K562 (cell line): ENCODE measurements at regions not wholly inside any gene's neighbourhood (a gene's known extent, or its start where the extent isn't known, plus 50 kb on each side); places are given as distances from the start of the nearest gene placed in this dataset.
A peak's percentile ranks its signal among the peaks of the same experiment; 100 is the strongest.

Experiments
- ATAC-seq: fragments of 200-7000 bp; cut with Tn5 transposase; 3 replicates; pipeline ENCODE4 v1.9.1; 2020; ENCODE audit warnings: moderate library complexity
- BruUV-seq: library from RNA; stranded (reverse); fragments of 400-500 nt; replicated peaks from 2 replicates; lab custom pipeline; 2021; lab: Mats Ljungman, UMichigan
- CTCF ChIA-PET: fragments of 300-600 bp; formaldehyde crosslinking; extraction: SDS; loops from one replicate; lab custom pipeline; 2021; ENCODE audit warnings: low intra/inter-chr PET ratio; lab: Yijun Ruan, JAX
- POLR2A ChIA-PET: fragments of 300-600, 350-650 bp; sonication (Branson Sonifier 250); formaldehyde crosslinking; extraction: SDS; loops from one replicate; lab custom pipeline; 2021; ENCODE audit warnings: antibody characterized with exemption, inconsistent platforms; lab: Yijun Ruan, JAX
- DNase-seq, 4 experiments: peaks; one replicate each; pipeline versions ENCODE4 v3.0.0 to v3.0.0-alpha.2; 2011 to 2018; ENCODE audit warnings: low spot score in 3 of 4, mixed read lengths in 3 of 4; ENCODE audit errors: extremely low read depth in 1 of 4
- FAIRE-seq: peaks from 2 replicates; lab custom pipeline; 2011; peaks lifted over from hg19 to GRCh38; lab: Jason Lieb, UNC
- H2AFZ ChIP-seq: 2 replicates; pipeline ENCODE4 v1.6.0; 2011; ENCODE audit warnings: low read depth, low read length, control low read depth, inconsistent platforms
- H3K27ac ChIP-seq: fragments of 200-600 bp; 3 replicates; pipeline ENCODE4 v1.8.0; 2011; ENCODE audit warnings: low read depth, mild to moderate bottlenecking, control low read depth, inconsistent platforms, low read length, moderate library complexity, mixed read lengths; ENCODE audit errors: extremely low read depth
- H3K27me3 ChIP-seq, 2 experiments: fragments of 300-600 bp in 1 of 2; 2 replicates in 1 of 2; 3 replicates in 1 of 2; pipeline versions ENCODE4 v1.6.0 to v1.8.0; 2011; ENCODE audit warnings: inconsistent platforms in 2 of 2, low read length in 2 of 2, mild to moderate bottlenecking in 1 of 2, mixed read lengths in 1 of 2, moderate library complexity in 1 of 2; ENCODE audit not compliant: control insufficient read depth in 2 of 2, insufficient read depth in 2 of 2
- H3K36me3 ChIP-seq: fragments of 300-600 bp; 3 replicates; pipeline ENCODE4 v1.8.0; 2011; ENCODE audit warnings: mild to moderate bottlenecking, low read length, inconsistent platforms; ENCODE audit not compliant: control insufficient read depth, insufficient read depth
- H3K4me1 ChIP-seq, 2 experiments: fragments of 200-600 bp in 1 of 2; replicated peaks in 1 of 2; 2 replicates in 1 of 2; 3 replicates in 1 of 2; pipeline versions ENCODE4 v1.5.1 to v1.8.0; 2011; ENCODE audit warnings: inconsistent platforms in 2 of 2, low read length in 2 of 2, mild to moderate bottlenecking in 1 of 2, mixed read lengths in 1 of 2, moderate library complexity in 1 of 2; ENCODE audit not compliant: control insufficient read depth in 2 of 2, insufficient read depth in 2 of 2
- H3K4me2 ChIP-seq: 2 replicates; pipeline ENCODE4 v1.6.1; 2011; ENCODE audit warnings: low read length, control low read depth, inconsistent platforms, mixed read lengths; ENCODE audit not compliant: insufficient read depth
- H3K4me3 ChIP-seq: fragments of 200-600 bp; sonication (generic), shearing (Covaris generic); 2 replicates; pipeline ENCODE4 v1.5.1; 2016; ENCODE audit warnings: control low read depth, inconsistent platforms
- H3K79me2 ChIP-seq: fragments of 200-600 bp; 3 replicates; pipeline ENCODE4 v1.8.0; 2011; ENCODE audit warnings: low read length, inconsistent platforms; ENCODE audit not compliant: control insufficient read depth, insufficient read depth
- H3K9ac ChIP-seq, 2 experiments: 2 replicates each; pipeline versions ENCODE4 v1.6.0 to v1.6.1; 2011; ENCODE audit warnings: low read depth in 2 of 2, low read length in 2 of 2, control low read depth in 1 of 2, inconsistent platforms in 1 of 2, mild to moderate bottlenecking in 1 of 2, mixed read lengths in 1 of 2; ENCODE audit not compliant: insufficient read depth in 1 of 2
- H3K9me1 ChIP-seq: one replicate; pipeline ENCODE4 v1.6.0; 2011; ENCODE audit warnings: inconsistent platforms, mild to moderate bottlenecking, low read length, moderate library complexity; ENCODE audit not compliant: control insufficient read depth, insufficient read depth
- H3K9me3 ChIP-seq: replicated peaks from 2 replicates; pipeline ENCODE4 v1.5.1; 2011; ENCODE audit warnings: low read depth, low read length, inconsistent platforms; ENCODE audit not compliant: control insufficient read depth, insufficient read depth
- H4K20me1 ChIP-seq: replicated peaks from 2 replicates; pipeline ENCODE4 v1.6.1; 2011; ENCODE audit warnings: low read length, inconsistent platforms, mixed read lengths; ENCODE audit not compliant: control insufficient read depth, insufficient read depth
- BCOR ChIP-seq: fragments of 450-650 bp; IDR thresholded peaks from 2 replicates; pipeline ENCODE4 v1.6.1; 2016
- FOSL1 ChIP-seq: fragments of 200-800 bp; sonication (Bioruptor generic); conservative IDR thresholded peaks from 2 replicates; pipeline ENCODE4 v1.6.1; 2016; ENCODE audit warnings: missing genetic modification characterization, missing compliant biosample characterization
- HCFC1 ChIP-seq: IDR thresholded peaks from 2 replicates; pipeline ENCODE4 v1.6.1; 2012; ENCODE audit warnings: low read depth, low read length, improper control_type of control experiment
- HDAC2 ChIP-seq: fragments of 450-650 bp; IDR thresholded peaks from 2 replicates; pipeline ENCODE4 v1.6.1; 2016; ENCODE audit warnings: mild to moderate bottlenecking
- IFI16 ChIP-seq: fragments of 250-450 bp; sonication (Bioruptor Pico); IDR thresholded peaks from 2 replicates; pipeline ENCODE4 v2.1.2; 2022; ENCODE audit warnings: mild to moderate bottlenecking, inconsistent platforms
- KAT7 ChIP-seq: sonication (generic); formaldehyde crosslinking; IDR thresholded peaks from 2 replicates; pipeline ENCODE4 v1.8.0; 2022; ENCODE audit warnings: missing genetic modification reagents, mild to moderate bottlenecking, borderline replicate concordance
- KDM1A ChIP-seq, 2 experiments: fragments of 450-650 bp; IDR thresholded peaks; 2 replicates each; pipeline ENCODE4 v1.6.1; 2016; ENCODE audit warnings: mild to moderate bottlenecking in 2 of 2
- MIER1 ChIP-seq: fragments of 450-650 bp; IDR thresholded peaks from 2 replicates; pipeline ENCODE4 v1.6.1; 2016; ENCODE audit warnings: antibody characterized with exemption, mild to moderate bottlenecking, low read depth
- NFE2 ChIP-seq: IDR thresholded peaks from 2 replicates; pipeline ENCODE4 v1.6.1; 2014; ENCODE audit warnings: antibody characterized with exemption, low read depth
- NR2C2 ChIP-seq, 2 experiments: fragments of 200-800 bp in 1 of 2; sonication (Bioruptor generic) in 1 of 2; sonication (generic) in 1 of 2; formaldehyde crosslinking in 1 of 2; IDR thresholded peaks; 2 replicates each; pipeline versions ENCODE4 v1.6.1 to v1.8.0; 2016 to 2022; ENCODE audit warnings: mild to moderate bottlenecking in 1 of 2, missing compliant biosample characterization in 1 of 2, missing genetic modification characterization in 1 of 2, missing genetic modification reagents in 1 of 2
- PCBP2 ChIP-seq: fragments of 200-400 bp; formaldehyde crosslinking; IDR thresholded peaks from 2 replicates; pipeline ENCODE4 v1.6.1; 2018; ENCODE audit warnings: low read length, low read depth, mild to moderate bottlenecking, moderate library complexity; ENCODE audit not compliant: poor library complexity, severe bottlenecking
- RBM25 ChIP-seq: fragments of 200-400 bp; formaldehyde crosslinking; IDR thresholded peaks from 2 replicates; pipeline ENCODE4 v1.6.1; 2018; ENCODE audit warnings: low read length, low read depth, moderate library complexity; ENCODE audit not compliant: severe bottlenecking
- RFX7 ChIP-seq: fragments of 250-450 bp; sonication (Bioruptor Pico); IDR thresholded peaks from 2 replicates; pipeline ENCODE4 v1.5.1; 2021; ENCODE audit warnings: mild to moderate bottlenecking
- ZFP36 ChIP-seq: fragments of 150-350 bp; IDR thresholded peaks from 2 replicates; pipeline ENCODE4 v1.6.1; 2018; ENCODE audit warnings: low read length, low read depth; ENCODE audit not compliant: partially characterized antibody
- ZNF133 ChIP-seq: fragments of 250-450 bp; sonication (Bioruptor Pico); IDR thresholded peaks from 2 replicates; pipeline ENCODE4 v1.4.0; 2020; ENCODE audit warnings: mild to moderate bottlenecking
- ZNF239 ChIP-seq: fragments of 250-450 bp; sonication (Bioruptor Pico); IDR thresholded peaks from 2 replicates; pipeline ENCODE4 v1.4.0; 2020; ENCODE audit warnings: mild to moderate bottlenecking
- ZNF316 ChIP-seq: fragments of 450-650 bp; IDR thresholded peaks from 2 replicates; pipeline ENCODE4 v1.6.1; 2016
- ZNF511 ChIP-seq: sonication (generic); formaldehyde crosslinking; IDR thresholded peaks from 2 replicates; pipeline ENCODE4 v1.8.0; 2022; ENCODE audit warnings: mild to moderate bottlenecking, missing genetic modification reagents
- ZNF644 ChIP-seq: fragments of 200-800 bp; sonication (Bioruptor generic); IDR thresholded peaks from 2 replicates; pipeline ENCODE4 v1.6.1; 2016; ENCODE audit warnings: low read depth, missing genetic modification characterization, missing compliant biosample characterization
- WGBS: fragments of 100-300 bp; shearing (Covaris generic); methylation state at CpG from one replicate; pipeline ENCODE4 v1.1.6; 2016; ENCODE audit warnings: low coverage, mixed read lengths; ENCODE audit not compliant: insufficient coverage; ENCODE audit errors: missing lambda C conversion rate; 5-methylcytosine and 5-hydroxymethylcytosine counted together
- in situ Hi-C: fragments of 300-500 bp; cut with MboI; formaldehyde crosslinking; loops from 4 replicates; pipeline ENCODE4 v1.15.0; 2018; ENCODE audit warnings: inconsistent platforms, mixed read lengths
- intact Hi-C: fragments of 100-400 bp; cut with micrococcal nuclease; formaldehyde crosslinking; loops from 2 replicates; pipeline ENCODE4 v1.14.2; 2022

GRCh38 chr1:24244519-24245268, 57.6 kb upstream of the IFNLR1 start:
- FAIRE-seq (peak; percentile 19), DNase-seq (no peak), ATAC-seq (no peak)
- Histone ChIP-seq H3K27me3 (peaks cover 9 to 41% of the 10 kb centered on the region in 2 experiments; a peak in 4 of 5 replicates), H3K4me1 (no peaks in the 10 kb centered on the region; a peak in 1 of 5 replicates), H3K4me3 (no peak overlapping the region), H4K20me1 (no peaks in the 10 kb centered on the region), H2AFZ (no peak overlapping the region), H3K27ac (no peak overlapping the region), H3K9me3 (no peaks in the 10 kb centered on the region), H3K9me1 (no peaks in the 10 kb centered on the region), H3K36me3 (no peaks in the 10 kb centered on the region), H3K9ac (no peak overlapping the region), H3K4me2 (no peak overlapping the region), H3K79me2 (no peaks in the 10 kb centered on the region)
- CTCF ChIA-PET: no interaction called here
- WGBS: 0% methylated on average over 2 of the region's 2 CpGs
- in situ Hi-C loops: no loop called here
- no TSS peak for BruUV-seq
- intact Hi-C loops: no loop called here
- POLR2A ChIA-PET: no interaction called here
- TF ChIP-seq KAT7 (no peak), ZNF511 (CRISPR knock-in tag) (no peak), MIER1 (no peak), RFX7 (CRISPR knock-in tag) (no peak), NFE2 (peak; percentile 32; the same call in 1 of the 2 replicates), HDAC2 (peak; percentile 48; the same call in 1 of the 2 replicates), BCOR (peak; percentile 74), ZNF644 (no peak), RBM25 (peak; percentile 75), ZFP36 (peak; percentile 47), PCBP2 (no peak), KDM1A (IDR thresholded peaks at IDR 0.05) (peak in 1 of 2 experiments; percentile 66; a peak in 3 of 4 replicates), IFI16 (CRISPR knock-in tag) (no peak), HCFC1 (no peak), FOSL1 (tag) (no peak), NR2C2 (CRISPR knock-in tag; IDR thresholded peaks at IDR 0.05) (no peak), NR2C2 (tag; IDR thresholded peaks at IDR 0.05) (no peak), ZNF316 (0 out of 2 replicates have a peak, but pooled peaks have one; percentile 7), ZNF133 (no peak), ZNF239 (CRISPR knock-in tag) (0 out of 2 replicates have a peak, but pooled peaks have one; percentile 24)
